ENCODE measurements at regions not wholly inside any gene's neighbourhood (a gene's known extent, or its start where the extent isn't known, plus 50 kb on each side); places are given as distances from the start of the nearest gene placed in this dataset.
"Not testable (repeated sequence)": the region's sequence is repeated elsewhere in the genome, so short reads cannot be mapped to it uniquely, and the experiment has no call there.

DNA sequence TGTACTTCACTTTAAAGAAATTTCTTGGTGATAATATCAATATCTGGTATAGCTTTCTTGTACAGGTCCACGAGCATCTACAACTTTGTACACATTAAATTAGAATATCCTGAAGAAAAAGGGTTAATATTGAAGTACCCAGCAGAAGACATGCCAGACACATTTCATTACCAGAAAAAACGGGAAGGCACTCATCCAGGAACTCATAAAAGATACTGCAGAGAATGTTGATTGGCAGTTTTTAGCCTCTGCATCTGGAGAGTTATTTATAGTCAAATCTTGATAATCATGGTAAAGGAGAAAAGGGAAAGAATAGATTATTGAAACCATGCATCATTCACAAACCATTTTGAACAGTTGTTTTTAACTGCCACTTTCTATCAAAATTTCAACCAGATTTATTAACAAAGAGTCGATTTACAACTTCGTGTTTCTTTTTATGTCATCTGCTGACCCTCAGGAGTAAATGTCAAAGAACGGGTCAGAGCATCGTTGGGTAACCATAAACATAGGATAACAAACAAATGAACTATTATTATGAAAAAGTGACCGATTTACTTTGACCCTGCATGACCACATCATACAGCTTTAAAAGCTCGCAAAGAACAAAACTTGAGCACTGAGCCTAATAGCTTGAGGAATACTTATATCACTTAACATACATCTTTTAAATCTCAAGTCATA lies 229.2 kb upstream of the SGK1 start:
- no peak for FAIRE-seq

DNA sequence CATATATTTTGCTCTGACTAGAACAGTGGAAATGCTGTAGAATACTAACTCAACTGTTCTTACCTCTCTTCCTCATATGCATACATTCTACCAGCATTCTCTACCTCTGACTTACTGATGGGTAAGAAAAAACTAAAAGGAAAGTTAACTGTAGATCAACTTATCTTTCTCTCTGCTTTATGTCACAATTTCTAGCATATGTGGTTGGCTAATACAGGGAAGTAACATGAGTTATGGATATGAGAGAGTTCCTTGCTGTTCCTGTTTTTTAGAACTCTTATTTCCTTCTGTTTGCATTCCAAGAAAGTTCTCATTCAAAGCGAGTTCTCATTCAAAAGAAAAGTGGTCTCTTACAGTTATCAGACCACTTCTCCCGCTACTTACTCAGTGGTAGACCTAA lies 226.8 kb upstream of the SGK1 start:
- no peak for FAIRE-seq

DNA sequence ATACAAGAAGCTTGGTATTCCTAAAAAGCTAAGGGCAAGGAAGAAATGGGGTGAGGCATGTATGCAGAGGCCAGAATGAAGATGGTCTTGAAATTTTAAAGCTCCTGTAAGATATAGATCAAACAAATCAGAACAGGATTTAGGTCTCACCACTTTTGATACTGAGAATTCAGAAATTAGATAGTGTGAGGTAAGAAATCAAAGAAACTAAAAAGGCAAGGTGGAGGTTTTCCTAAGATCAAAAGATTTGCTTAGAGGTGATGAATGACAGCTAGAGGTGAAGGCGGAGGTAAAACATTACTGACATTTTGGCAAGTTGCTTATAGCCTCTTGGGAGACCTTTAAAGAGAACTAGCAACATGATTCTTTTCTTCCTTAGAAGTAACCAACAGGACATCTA lies 225.2 kb upstream of the SGK1 start:
- no peak for FAIRE-seq

DNA sequence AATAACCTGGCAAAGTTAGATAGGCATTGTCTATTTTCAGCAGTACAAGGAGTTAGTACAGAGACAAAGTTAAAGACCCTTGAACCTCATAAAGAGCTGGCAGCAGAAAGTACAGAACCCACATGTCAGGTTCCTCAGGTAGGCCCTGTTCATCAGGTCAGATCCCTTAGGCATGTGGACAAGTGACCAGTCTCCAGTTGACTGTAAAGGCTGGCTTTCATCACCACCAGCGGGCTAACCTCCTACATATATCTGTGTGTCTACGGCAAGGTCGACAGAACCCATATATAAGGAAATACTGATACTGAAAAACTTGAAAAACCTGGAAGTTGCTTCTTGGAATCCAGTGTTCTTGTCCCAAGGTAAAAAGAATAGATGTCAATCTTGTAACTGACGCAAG lies 223.1 kb upstream of the SGK1 start:
- FAIRE-seq, result no peak

DNA sequence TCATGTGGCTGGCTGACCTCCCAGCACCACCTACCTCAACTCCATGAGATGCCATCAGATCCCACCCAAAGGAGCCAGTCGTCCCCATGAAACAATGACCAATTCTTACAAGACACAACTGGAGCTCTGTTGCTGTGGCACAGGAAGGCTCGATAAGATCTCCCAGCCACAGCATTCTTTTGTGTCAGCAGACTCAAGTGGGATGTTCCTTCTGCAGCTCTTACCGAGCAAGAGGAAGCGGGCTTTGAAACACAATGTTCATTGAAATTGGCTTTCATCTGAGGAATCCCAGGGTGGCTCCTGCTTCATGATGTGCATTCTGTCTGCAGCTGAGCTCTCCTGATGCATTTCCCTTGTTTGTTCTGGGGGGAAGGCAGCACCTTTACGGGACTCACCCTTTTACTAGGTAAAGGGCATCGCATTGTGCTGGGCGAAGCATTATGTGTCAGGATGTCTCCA lies 222.0 kb upstream of the SGK1 start:
- FAIRE-seq, result no peak

DNA sequence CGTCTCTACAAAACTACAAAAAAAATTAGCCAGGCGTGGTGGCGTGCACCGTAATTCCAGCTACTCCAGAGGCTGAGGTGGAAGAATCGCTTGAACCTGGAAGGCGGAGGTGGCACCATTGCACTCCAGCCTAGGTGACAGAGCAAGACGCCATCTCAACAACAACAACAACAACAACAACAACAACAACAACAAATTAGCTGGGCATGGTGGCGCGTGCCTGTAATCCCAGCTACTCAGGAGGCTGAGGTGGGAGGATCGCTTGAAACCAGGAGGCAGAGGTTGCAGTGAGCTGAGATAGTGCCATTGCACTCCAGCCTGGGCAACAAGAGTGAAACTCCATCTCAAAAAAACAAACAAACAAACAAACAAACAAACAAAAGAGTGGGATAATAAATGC lies 219.9 kb upstream of the SGK1 start:
- FAIRE-seq, result not testable (repeated sequence)

DNA sequence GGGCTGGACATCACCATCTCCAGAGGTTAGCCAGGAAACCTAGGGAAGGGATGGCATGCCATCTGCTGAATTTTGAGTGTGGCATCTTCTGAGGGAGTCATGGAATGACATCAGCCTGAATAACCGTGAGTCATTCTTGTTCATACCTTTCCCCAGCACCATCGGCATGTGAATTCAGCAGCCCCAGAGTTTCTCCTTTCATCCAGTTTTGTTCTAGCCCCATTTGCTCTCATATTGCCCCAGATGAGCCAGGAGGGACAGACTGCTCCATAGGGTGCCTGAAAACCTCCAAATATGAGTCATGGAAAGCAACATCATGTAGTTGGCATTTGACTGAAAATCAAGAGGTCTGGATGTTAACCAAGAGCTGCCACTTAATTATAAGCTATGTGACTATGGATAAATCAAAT lies 219.2 kb upstream of the SGK1 start:
- FAIRE-seq, result no peak

DNA sequence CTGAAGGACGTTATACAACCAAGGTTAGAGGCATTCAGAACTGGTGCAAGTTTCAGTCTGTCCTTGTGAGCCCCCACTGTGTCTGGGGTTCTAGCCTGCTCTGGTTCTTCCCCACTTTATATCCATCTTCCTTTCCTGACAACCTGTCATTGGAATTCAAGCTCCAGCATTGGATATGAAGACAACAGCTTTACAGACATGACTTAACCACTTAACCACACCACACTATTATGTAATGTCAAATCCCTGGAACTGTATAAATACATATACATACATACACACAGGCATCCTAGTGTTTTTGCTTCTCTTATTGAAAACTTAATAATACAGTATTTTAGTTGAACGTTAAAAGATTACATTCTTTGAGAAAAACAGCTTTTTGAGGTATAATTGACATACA lies 217.9 kb upstream of the SGK1 start:
- FAIRE-seq, result no peak

DNA sequence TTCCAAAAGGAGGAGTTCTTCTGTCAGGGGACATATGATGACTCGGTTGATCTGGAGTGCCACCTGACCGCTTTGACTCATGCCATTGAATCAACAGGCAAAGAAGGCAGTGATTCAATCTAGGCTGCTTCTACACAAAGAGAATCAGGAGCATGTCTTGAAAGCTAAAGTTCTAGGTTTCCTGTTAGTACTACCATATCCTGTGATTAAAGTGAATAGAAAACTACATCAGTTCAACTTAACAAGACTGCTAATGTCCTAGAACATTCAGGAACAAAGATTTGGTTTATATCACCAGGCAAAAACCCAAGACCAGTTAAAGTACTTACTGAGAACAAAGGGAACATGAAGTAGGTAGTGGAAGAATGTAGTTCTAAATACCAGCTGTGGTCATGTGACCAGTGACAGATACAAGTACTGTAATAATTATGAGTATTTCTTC lies 216.8 kb upstream of the SGK1 start:
- FAIRE-seq, result no peak

DNA sequence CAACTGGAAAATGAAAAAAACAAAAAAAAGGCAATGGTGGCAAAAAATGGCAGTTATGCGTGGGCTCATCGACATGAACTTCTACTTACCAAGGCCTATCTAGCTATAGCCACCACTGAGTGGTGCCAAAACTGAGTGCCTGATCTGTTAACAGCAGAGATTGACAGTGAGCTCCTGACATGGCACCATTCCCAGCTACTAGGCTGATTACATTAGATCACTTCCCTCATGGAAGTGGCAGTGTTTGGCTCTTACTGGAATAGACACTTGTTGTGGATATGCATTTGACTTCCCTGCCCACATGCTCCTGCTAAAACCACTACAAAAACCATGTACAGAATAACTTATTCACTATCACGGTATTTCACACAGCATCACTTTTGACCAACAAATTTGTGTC lies 216.1 kb upstream of the SGK1 start:
- no peak for FAIRE-seq

DNA sequence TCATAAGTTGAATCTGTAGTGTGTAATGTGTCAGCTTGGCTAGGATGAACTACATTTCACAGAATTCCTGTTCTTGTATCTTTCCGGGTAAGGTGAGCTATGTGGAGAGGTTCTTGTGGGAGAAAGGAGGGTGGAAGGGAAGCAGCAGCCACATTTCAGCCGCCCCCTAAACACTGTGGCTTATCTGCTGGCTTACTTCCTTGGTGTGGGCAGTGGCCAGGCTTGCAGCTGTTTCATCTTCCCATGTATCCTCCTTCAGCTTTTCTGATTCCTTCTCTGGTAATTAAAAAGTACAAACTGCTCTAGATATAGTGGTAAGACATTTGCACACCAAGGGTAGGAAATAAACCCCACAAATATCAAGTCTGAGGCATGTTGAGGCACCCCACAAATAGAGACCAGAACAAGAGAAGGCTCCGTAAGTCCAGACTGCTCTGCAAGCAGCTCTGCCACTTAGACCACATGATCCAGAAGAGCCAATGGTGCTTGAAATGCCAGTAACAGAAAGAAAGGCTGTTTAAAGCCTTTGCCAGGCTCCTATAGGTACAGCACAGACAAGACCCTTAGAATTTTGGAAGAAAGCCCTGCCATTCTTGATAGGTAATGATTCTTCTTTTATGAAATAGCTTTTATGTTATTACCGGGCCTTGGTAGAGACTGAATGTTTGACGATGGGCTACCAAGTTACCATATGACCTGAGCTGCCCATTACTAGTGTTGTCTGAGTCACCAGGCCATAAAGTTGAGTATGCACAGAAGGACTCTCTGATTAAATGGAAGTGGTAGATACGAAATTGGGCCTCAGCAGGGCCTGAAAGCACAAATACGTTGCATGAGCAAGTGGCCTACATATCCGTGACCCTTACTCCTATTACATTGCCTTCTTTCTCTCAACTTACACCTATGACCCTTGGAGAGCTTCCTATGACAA lies 215.0 kb upstream of the SGK1 start:
- no peak for FAIRE-seq

DNA sequence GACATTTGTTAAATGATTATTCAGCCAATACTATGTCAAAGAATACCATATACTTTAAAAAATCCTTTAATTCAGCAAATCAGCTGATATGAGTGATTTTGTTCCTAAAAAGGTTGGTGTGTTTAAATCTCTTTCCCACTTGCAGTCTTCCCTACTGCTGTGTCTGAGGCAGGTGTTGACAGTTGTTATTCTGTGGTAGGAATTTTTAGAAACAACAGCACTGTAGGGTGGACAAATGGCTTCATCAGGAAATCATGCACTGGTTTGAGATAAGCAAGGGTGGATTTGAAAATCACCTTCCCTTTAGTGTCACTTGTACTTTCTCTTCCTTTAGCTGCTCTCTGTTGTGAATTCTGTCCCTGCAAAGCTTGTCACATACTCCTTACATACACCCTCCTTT lies 213.7 kb upstream of the SGK1 start:
- no peak for FAIRE-seq

DNA sequence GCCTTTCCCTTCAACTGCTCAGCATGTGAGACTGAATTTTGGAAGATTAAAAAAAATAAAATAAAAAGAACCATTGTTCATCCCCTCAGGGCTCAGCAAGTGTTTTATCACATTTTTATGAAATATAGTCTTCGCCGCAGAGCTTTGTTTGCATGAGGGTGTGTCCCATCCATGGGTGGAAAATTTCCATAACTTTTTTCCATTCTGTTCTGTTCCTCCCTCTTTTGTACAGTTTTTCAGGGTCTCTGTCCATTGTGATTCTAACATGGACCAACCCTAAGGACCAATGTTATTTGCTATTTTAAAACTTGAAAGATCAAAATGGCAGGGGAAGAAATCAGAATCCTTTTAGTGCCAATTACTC lies 213.3 kb upstream of the SGK1 start:
- FAIRE-seq, result no peak

DNA sequence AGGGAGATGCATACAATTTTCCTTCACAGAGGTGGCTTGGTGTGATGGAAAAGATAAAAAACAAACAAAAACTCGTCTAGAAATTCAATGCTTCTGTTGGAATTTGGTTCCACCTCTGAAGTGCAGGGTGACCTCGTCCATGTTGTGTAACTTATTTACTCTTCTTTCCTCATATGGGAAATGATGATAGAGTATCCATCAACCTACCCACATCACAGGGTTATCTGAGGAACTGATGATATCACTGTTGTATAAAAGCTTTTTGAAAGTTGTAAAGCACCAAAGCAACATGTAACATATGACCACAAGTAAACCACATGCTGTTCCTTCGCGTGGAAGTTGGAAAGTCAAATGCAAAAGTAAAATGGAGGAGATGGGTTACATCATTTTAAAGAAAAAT lies 212.0 kb upstream of the SGK1 start:
- no peak for FAIRE-seq

DNA sequence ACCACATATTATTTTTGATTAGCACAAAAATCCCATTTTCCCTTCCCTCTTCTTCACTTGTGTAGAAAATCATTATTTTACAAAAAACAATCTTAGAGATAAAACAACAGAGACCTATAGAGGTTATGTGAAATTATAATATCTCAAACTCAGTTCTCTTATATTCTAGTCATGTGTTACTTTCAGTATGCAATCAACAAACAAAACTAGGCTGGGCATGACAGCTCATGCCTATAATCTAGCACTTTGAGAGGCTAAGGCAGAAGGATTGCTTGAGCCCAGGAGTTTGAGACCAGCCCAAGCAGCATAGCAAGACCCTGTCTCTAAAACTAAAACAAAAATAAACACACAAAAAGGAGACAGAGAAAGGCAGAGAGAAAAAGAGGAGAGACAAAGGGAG lies 211.4 kb upstream of the SGK1 start:
- FAIRE-seq, result no peak

DNA sequence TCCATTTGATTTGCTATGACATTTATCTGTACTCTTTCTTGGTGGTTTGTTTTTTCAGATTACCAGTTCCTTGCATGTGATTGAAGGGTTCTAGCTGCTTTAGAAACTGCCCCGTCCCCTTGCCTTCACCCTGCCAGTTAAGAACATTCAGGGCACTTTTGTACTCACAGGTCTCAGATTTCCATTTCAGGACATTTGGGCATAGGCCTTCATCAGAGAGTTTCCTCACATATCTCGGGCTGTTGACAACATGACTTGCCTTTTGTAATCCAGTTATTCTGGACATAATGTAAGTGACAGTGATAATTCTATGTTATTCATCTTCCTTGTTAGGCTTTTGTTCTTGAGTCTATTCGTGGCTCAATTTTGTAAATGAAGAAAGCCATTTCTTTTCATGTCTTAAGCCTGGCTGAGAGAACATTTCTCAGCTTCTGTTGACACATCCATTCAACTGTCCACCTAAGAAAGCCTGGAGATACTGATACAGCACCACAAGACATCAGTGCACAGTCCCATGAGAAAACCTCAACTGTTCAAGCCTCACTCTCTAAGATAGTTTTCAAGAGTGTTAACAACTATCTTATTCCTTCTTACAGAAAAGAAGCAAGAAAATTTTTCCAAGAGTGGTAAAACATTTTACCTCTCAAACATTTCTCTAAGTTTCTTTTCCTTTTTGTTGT lies 209.3 kb upstream of the SGK1 start:
- no peak for FAIRE-seq

DNA sequence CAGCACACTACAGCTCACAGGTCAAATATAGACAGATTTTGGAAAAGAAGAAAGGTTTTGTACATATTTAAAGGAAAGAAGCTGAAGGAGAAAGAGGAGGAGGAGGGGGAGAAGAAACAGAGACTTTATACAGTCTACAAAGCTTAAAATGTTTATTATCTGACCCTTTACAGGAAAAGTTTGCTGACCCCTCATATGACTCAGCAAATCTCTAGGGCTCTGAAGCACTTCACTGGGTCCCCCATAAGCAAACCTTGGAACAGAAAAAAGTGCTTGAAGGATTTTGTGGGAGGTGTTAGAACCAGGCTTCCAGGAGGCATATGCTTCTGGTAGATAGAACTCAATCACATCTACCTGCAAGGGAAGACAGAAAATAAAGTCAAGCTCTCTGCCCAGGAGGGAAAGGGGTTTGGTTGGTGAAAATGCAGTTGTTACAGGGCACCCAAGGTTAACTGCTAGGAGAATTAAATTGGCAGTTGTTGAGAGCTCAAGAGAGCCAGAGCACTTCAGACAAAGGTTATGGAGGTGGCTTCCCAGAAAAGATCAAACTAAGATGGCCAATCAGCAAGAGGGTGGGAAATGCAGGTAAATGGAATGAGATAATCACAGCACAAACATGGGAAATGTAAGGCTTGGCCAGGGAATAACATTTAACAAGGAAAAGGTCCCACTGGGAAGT lies 207.4 kb upstream of the SGK1 start:
- FAIRE-seq, result no peak

DNA sequence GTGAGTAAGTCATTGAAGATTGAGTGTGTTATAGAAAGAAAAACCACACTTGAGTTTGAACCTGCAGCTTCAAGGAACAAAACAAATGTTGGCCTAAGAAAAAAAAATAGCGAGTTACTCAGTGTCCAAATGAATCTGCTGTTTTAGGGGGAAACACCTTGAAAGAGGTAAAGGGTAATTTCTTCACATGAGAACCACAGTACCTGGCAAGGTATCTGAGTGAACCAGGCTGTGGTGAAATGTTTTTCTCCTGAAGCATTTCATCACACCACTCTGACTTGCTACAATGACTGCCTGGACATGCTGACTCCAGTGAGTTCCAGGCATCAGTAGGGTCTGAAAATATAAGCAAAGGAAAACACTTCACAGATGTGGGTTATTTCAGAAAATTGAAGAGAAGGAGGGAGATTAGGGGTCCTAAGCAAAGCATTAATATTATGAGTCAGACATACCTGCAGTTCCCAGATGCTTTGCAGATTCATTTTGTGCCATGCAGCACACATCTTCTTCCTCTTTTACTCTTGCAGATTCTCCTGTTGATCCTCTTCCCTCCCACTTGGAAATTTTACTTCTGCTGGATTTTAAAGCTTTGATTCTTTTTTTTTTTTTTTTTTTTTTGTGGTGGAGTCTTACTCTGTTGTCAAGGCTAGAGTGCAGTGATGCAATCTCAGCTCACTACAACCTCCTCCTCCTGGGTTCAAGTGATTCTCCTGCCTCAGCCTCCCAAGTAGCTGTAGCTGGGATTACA lies 206.2 kb upstream of the SGK1 start:
- FAIRE-seq, result no peak

DNA sequence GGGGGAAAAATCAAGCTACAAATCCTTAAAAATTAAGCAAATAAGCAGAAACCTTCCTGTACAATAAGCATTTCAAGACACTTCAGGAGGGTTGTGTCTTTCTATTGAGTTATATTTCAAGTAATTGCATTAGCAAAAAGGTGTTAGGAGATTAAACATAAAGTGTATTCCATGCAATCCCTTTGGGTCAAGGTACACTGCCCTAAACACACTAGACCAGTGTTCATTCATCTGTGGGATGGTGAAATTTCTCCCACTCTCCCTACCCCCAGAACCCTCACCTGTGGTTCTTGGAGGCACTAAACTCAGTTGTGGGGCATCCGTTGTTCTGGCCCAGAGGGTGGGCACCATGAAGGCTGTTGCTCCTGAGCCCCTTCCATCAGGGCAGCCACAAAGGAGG lies 205.1 kb upstream of the SGK1 start:
- FAIRE-seq, result no peak

DNA sequence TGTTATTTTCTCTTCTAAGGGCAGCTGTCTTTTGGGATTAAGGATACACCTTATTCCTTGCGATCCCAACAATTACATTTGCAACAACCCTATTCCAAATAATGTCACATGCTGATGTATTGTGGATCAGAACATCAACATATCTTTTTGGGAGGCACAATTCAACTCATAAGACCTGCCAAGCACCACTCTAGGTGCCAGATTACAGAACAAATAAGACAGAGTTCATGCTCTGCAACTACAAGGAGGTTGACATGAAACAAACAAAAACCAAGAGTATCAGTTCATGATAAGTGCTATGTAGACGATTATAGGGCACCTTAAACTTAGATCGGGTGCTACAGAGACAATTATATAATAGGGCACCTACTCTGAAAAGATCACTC lies 203.2 kb upstream of the SGK1 start:
- FAIRE-seq, result no peak

DNA sequence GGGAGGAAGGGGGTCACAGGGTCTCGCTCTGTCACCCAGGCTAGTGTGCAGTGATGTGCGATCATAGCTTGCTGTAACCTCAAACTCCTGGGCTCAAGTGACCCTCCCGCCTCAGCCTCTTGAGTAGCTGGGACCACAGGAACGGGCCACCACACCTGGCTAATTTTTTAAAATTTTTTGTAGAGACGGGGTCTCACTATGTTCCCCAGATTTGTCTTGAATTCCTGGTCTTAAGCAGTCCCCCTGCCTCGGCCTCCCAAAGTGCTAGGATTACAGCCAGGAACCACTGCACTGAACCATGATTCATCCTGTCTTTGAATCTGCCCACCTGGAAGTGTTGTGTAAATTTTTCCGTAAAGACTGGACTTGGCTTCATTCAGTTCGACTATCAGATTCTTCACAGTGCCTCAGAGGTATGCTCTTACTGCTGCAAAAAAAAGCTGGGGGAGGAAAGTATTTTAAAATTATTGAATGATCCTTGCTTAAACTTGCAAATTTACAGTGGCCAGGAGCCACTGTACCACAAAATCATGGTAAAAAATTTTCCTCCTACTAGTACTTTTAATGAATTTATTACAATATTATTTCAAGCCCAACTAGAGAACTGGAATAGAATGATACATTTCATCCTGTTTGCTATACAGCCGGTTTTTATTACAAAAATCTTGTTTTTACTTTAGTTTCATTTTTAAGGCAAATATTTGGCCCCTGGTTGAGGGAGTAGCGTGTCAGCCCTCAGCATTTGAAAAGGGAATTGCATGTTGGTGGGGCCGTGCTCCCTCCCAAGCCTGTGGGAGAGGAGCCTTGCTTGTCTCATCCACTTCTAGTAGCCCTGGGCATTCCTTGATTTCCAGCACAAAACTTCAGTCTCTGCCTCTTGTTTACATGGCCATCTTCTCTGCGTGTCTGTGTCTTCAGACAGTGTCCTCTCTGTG lies 202.5 kb upstream of the SGK1 start:
- FAIRE-seq, result no peak

Data from colon (tissue), 2 donors.